ENCODE measurements at regions not wholly inside any gene's neighbourhood (a gene's known extent, or its start where the extent isn't known, plus 50 kb on each side); places are given as distances from the start of the nearest gene placed in this dataset.
A peak's percentile ranks its signal among the peaks of the same experiment; 100 is the strongest.
"Not testable (repeated sequence)": the region's sequence is repeated elsewhere in the genome, so short reads cannot be mapped to it uniquely, and the experiment has no call there.

GRCh38 chr3:116512281-116512680, 67.0 kb upstream of the LSAMP start:
- no peak overlapping the region for H3K4me3 Mint-ChIP-seq
- no peak overlapping the region for H3K27ac Mint-ChIP-seq
- no peaks in the 10 kb centered on the region for H3K4me1 Mint-ChIP-seq (ENCODE audit: low read depth)
- intact Hi-C loops (cut with micrococcal nuclease): no loop called here
- no peaks in the 10 kb centered on the region for H3K36me3 Mint-ChIP-seq (ENCODE audit: low read depth)
- no peak for TF ChIP-seq CTCF (IDR thresholded peaks at IDR 0.05)
- no peak for DNase-seq
- no peak for ATAC-seq
- no peaks in the 10 kb centered on the region for H3K27me3 Mint-ChIP-seq
- ChIA-PET POLR2A (no interaction called here), CTCF (no interaction called here)
- no peaks in the 10 kb centered on the region for H3K9me3 Mint-ChIP-seq

GRCh38 chr3:116512931-116513330, 67.6 kb upstream of the LSAMP start:
- ChIA-PET CTCF (no interaction called here), POLR2A (no interaction called here)
- DNase-seq: no peak
- no peak for ATAC-seq
- no peak for TF ChIP-seq CTCF (IDR thresholded peaks at IDR 0.05)
- Mint-ChIP-seq H3K27ac (no peak overlapping the region), H3K27me3 (no peaks in the 10 kb centered on the region), H3K9me3 (peaks cover under 1% of the 10 kb centered on the region), H3K36me3 (ENCODE audit: low read depth) (no peaks in the 10 kb centered on the region), H3K4me1 (ENCODE audit: low read depth) (no peaks in the 10 kb centered on the region), H3K4me3 (no peak overlapping the region)
- intact Hi-C loops (cut with micrococcal nuclease): no loop called here

- H3K4me3 Mint-ChIP-seq: no peak overlapping the region
- peaks cover 2% of the 10 kb centered on the region for H3K9me3 Mint-ChIP-seq
- CTCF ChIA-PET: no interaction called here
- intact Hi-C loops (cut with micrococcal nuclease): no loop called here
- H3K36me3 Mint-ChIP-seq (ENCODE audit: low read depth): no peaks in the 10 kb centered on the region
- DNase-seq (no peak), ATAC-seq (no peak)
- TF ChIP-seq CTCF (IDR thresholded peaks at IDR 0.05): no peak
- H3K4me1 Mint-ChIP-seq (ENCODE audit: low read depth): no peaks in the 10 kb centered on the region
- POLR2A ChIA-PET: no interaction called here
- H3K27me3 Mint-ChIP-seq: no peaks in the 10 kb centered on the region
- H3K27ac Mint-ChIP-seq: no peak overlapping the region
These were observed 70.7 kb upstream of the LSAMP start for GRCh38 chr3:116515973-116516372.

GRCh38 chr3:116517308-116517707, 72.0 kb upstream of the LSAMP start:
- ChIA-PET POLR2A (no interaction called here), CTCF (interaction anchor here (1.5 kb wide), 1 partner anchor 11 kb away, joined by 6 read pairs; no protein-coding TSS in a partner anchor)
- Mint-ChIP-seq H3K9me3 (peaks cover 7% of the 10 kb centered on the region), H3K27ac (no peak overlapping the region), H3K36me3 (ENCODE audit: low read depth) (no peaks in the 10 kb centered on the region), H3K27me3 (no peaks in the 10 kb centered on the region), H3K4me3 (no peak overlapping the region), H3K4me1 (ENCODE audit: low read depth) (no peaks in the 10 kb centered on the region)
- DNase-seq: no peak
- no peak for ATAC-seq
- peak; percentile 13 for TF ChIP-seq CTCF (IDR thresholded peaks at IDR 0.05)
- intact Hi-C loops (cut with micrococcal nuclease): no loop called here

- H3K9me3 Mint-ChIP-seq; H3K36me3 Mint-ChIP-seq (ENCODE audit: low read depth); H3K27me3 Mint-ChIP-seq; ATAC-seq; H3K4me1 Mint-ChIP-seq (ENCODE audit: low read depth); H3K27ac Mint-ChIP-seq; H3K4me3 Mint-ChIP-seq; CTCF ChIA-PET; POLR2A ChIA-PET; DNase-seq; intact Hi-C loops (cut with micrococcal nuclease): not testable (repeated sequence)
These were observed 73.8 kb upstream of the LSAMP start for GRCh38 chr3:116519101-116519500.

- H3K9me3 Mint-ChIP-seq; H3K27me3 Mint-ChIP-seq; H3K36me3 Mint-ChIP-seq (ENCODE audit: low read depth); ATAC-seq; POLR2A ChIA-PET; intact Hi-C loops (cut with micrococcal nuclease); H3K4me1 Mint-ChIP-seq (ENCODE audit: low read depth); CTCF ChIA-PET; DNase-seq; H3K4me3 Mint-ChIP-seq; H3K27ac Mint-ChIP-seq: not testable (repeated sequence)
These were observed 74.5 kb upstream of the LSAMP start for GRCh38 chr3:116519823-116520222.

All from activated CD8-positive, alpha-beta T cell treated with anti-CD3 and anti-CD28 coated beads for 36 hours (primary cell).